ENCODE measurements at regions not wholly inside any gene's neighbourhood (a gene's known extent, or its start where the extent isn't known, plus 50 kb on each side); places are given as distances from the start of the nearest gene placed in this dataset.

DNA sequence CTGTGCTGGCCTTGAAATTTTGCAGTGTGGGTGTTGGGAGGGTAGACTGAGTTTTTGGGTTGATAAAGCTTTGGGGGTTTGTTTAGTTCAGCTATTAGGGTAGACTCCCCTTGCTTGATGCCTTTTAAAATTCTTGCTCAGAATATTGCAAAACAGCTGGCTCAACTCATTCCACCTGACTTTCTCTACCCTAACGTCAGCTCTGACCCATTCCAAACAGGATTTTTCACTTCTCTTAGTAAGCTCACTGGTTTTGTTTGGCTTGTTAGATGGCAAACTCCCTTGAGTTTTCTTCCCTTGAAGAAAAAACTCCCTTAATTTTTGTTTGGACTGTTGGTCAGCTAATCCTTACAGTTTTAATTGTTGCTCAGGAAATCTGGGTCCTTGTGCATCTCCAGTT lies 195.1 kb upstream of the DTNA start:
- Histone ChIP-seq H3K18ac (ENCODE audit: low read depth, low read length) (no peak overlapping the region), H3K9me1 (ENCODE audit: insufficient read depth, low read length) (no peaks in the 10 kb centered on the region), H4K91ac (ENCODE audit: insufficient read depth, low read depth, low read length) (no peak overlapping the region), H4K20me1 (ENCODE audit: insufficient read depth, low read length) (no peaks in the 10 kb centered on the region), H3K9ac (ENCODE audit: low read depth, low read length) (no peak overlapping the region), H3K23ac (ENCODE audit: low read depth, low read length) (no peak overlapping the region), H3K27me3 (ENCODE audit: control insufficient read depth, insufficient read depth, low read length) (no peaks in the 10 kb centered on the region), H3K4me3 (ENCODE audit: insufficient read depth, low read depth, low read length) (no peak overlapping the region), H4K5ac (ENCODE audit: low read depth, low read length) (no peak overlapping the region), H2BK5ac (ENCODE audit: low read depth, low read length, poor library complexity, severe bottlenecking) (no peak overlapping the region), H3K4ac (ENCODE audit: low read depth, low read length) (no peak overlapping the region), H2BK120ac (ENCODE audit: low read depth, low read length) (no peak overlapping the region), H3K36me3 (ENCODE audit: control insufficient read depth, insufficient read depth, low read length) (no peaks in the 10 kb centered on the region), H3K14ac (replicated peaks; ENCODE audit: low read depth, low read length) (no peak overlapping the region), H2AK5ac (ENCODE audit: low read depth, low read length) (no peak overlapping the region), H3K56ac (ENCODE audit: extremely low read depth, insufficient read depth, low read length) (no peak overlapping the region), H3K79me1 (ENCODE audit: low read depth in 1 of 2, low read length in 2 of 2) (no peaks in the 10 kb centered on the region), H3K9me3 (ENCODE audit: control insufficient read depth, insufficient read depth, low read length) (no peaks in the 10 kb centered on the region), H4K8ac (ENCODE audit: low read depth in 2 of 2, low read length in 2 of 2) (no peak overlapping the region), H3K27ac (ENCODE audit: insufficient read depth, low read length) (no peak overlapping the region), H3K4me1 (ENCODE audit: control insufficient read depth, insufficient read depth, low read length) (no peaks in the 10 kb centered on the region), H2BK15ac (ENCODE audit: low read depth, low read length) (no peak overlapping the region), H3K4me2 (ENCODE audit: low read depth, low read length) (no peak overlapping the region), H2BK20ac (ENCODE audit: low read depth, low read length) (no peak overlapping the region), H2AK9ac (replicated peaks; ENCODE audit: low read depth, low read length, poor library complexity) (no peak overlapping the region), H2AFZ (replicated peaks; ENCODE audit: low read length, poor library complexity) (no peak overlapping the region)
- DNase-seq (no peak), ATAC-seq (ENCODE audit: low read depth) (no peak)
- TF ChIP-seq RFX5 (IDR thresholded peaks at IDR 0.05; ENCODE audit: low read depth, low read length) (no peak), POLR2A (IDR thresholded peaks at IDR 0.05; ENCODE audit: low read depth, low read length) (no peak), RAD21 (IDR thresholded peaks at IDR 0.05; ENCODE audit: low read length) (no peak), RCOR1 (IDR thresholded peaks at IDR 0.05; ENCODE audit: insufficient replicate concordance, low read length) (no peak), CEBPB (IDR thresholded peaks at IDR 0.05; ENCODE audit: low read depth, low read length) (no peak), NFE2L2 (IDR thresholded peaks at IDR 0.05; ENCODE audit: low read depth, low read length) (no peak), CHD1 (IDR thresholded peaks at IDR 0.05; ENCODE audit: low read depth, low read length) (no peak), MAFK (IDR thresholded peaks at IDR 0.05; ENCODE audit: low read depth, low read length) (no peak), MAZ (IDR thresholded peaks at IDR 0.05; ENCODE audit: borderline replicate concordance, low read depth, low read length) (no peak), BHLHE40 (IDR thresholded peaks at IDR 0.05; ENCODE audit: low read depth, low read length) (no peak), FOS (IDR thresholded peaks at IDR 0.05; ENCODE audit: low read depth, low read length) (no peak), SMC3 (IDR thresholded peaks at IDR 0.05; ENCODE audit: low read depth, low read length) (no peak), MXI1 (IDR thresholded peaks at IDR 0.05; ENCODE audit: borderline replicate concordance, low read depth, low read length) (no peak)
- TF ChIP-seq, protein P1, sequence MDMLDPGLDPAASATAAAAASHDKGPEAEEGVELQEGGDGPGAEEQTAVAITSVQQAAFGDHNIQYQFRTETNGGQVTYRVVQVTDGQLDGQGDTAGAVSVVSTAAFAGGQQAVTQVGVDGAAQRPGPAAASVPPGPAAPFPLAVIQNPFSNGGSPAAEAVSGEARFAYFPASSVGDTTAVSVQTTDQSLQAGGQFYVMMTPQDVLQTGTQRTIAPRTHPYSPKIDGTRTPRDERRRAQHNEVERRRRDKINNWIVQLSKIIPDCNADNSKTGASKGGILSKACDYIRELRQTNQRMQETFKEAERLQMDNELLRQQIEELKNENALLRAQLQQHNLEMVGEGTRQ (IDR thresholded peaks at IDR 0.05; ENCODE audit: low read depth, low read length): no peak
- TF ChIP-seq, protein P2, sequence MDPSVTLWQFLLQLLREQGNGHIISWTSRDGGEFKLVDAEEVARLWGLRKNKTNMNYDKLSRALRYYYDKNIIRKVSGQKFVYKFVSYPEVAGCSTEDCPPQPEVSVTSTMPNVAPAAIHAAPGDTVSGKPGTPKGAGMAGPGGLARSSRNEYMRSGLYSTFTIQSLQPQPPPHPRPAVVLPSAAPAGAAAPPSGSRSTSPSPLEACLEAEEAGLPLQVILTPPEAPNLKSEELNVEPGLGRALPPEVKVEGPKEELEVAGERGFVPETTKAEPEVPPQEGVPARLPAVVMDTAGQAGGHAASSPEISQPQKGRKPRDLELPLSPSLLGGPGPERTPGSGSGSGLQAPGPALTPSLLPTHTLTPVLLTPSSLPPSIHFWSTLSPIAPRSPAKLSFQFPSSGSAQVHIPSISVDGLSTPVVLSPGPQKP (IDR thresholded peaks at IDR 0.05; ENCODE audit: borderline replicate concordance, low read depth, low read length): no peak
- TF ChIP-seq, protein P3, sequence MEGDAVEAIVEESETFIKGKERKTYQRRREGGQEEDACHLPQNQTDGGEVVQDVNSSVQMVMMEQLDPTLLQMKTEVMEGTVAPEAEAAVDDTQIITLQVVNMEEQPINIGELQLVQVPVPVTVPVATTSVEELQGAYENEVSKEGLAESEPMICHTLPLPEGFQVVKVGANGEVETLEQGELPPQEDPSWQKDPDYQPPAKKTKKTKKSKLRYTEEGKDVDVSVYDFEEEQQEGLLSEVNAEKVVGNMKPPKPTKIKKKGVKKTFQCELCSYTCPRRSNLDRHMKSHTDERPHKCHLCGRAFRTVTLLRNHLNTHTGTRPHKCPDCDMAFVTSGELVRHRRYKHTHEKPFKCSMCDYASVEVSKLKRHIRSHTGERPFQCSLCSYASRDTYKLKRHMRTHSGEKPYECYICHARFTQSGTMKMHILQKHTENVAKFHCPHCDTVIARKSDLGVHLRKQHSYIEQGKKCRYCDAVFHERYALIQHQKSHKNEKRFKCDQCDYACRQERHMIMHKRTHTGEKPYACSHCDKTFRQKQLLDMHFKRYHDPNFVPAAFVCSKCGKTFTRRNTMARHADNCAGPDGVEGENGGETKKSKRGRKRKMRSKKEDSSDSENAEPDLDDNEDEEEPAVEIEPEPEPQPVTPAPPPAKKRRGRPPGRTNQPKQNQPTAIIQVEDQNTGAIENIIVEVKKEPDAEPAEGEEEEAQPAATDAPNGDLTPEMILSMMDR (conservative IDR thresholded peaks at IDR 0.05; ENCODE audit: low read depth, low read length): no peak
- intact Hi-C loops (cut with micrococcal nuclease) (no loop called here), dilution Hi-C loops (cut with HindIII; ENCODE audit: low sequenced_read_pairs, unreplicated experiment) (no loop called here), in situ Hi-C loops (cut with MboI; ENCODE audit: low sequenced_read_pairs) (no loop called here)
- CTCF ChIA-PET: no interaction called here
- BruUV-seq (replicated peaks): no TSS peak
- no CpG with 5 or more reads among the region's 1 CpG for WGBS, 2 experiments (ENCODE audit: extremely low coverage in 2 of 2, insufficient read length in 1 of 2)
- POLR2A ChIA-PET (ENCODE audit: unreplicated experiment): no interaction called here
